Bronchial epithelial cell (primary cell): ENCODE measurements at regions not wholly inside any gene's neighbourhood (a gene's known extent, or its start where the extent isn't known, plus 50 kb on each side); places are given as distances from the start of the nearest gene placed in this dataset.

Experiments used
- DNase-seq: peaks from one replicate; pipeline ENCODE4 v3.0.0-alpha.2; 2010; ENCODE audit warnings: low read depth
- FAIRE-seq: peaks from 2 replicates; lab custom pipeline; 2011; peaks lifted over from hg19 to GRCh38; lab: Jason Lieb, UNC
- H3K27me3 ChIP-seq: 2 replicates; pipeline ENCODE4 v1.5.1; 2011; ENCODE audit warnings: low read length; ENCODE audit not compliant: control insufficient read depth, insufficient read depth
- H3K36me3 ChIP-seq: 2 replicates; pipeline ENCODE4 v1.5.1; 2011; ENCODE audit warnings: low read length; ENCODE audit not compliant: control insufficient read depth, insufficient read depth
- H3K4me3 ChIP-seq: 2 replicates; pipeline ENCODE4 v1.5.1; 2011; ENCODE audit warnings: mild to moderate bottlenecking, low read depth, low read length, control low read depth
- CTCF ChIP-seq: IDR thresholded peaks from 2 replicates; pipeline ENCODE4 v1.5.1; 2011; ENCODE audit warnings: mild to moderate bottlenecking, moderate library complexity, low read length, control low read depth, inconsistent platforms; ENCODE audit not compliant: insufficient read depth, severe bottlenecking

- no peaks in the 10 kb centered on the region for H3K27me3 ChIP-seq
- FAIRE-seq = no peak
- H3K36me3 ChIP-seq = no peaks in the 10 kb centered on the region
- no peak for TF ChIP-seq CTCF
- no peak for DNase-seq
- H3K4me3 ChIP-seq = no peak overlapping the region
These were observed 399.1 kb downstream of the GXYLT1 start for GRCh38 chr12:41745593-41745992.

- Histone ChIP-seq H3K4me3 (no peak overlapping the region), H3K36me3 (no peaks in the 10 kb centered on the region), H3K27me3 (no peaks in the 10 kb centered on the region)
- no peak for TF ChIP-seq CTCF
- FAIRE-seq = no peak
- DNase-seq = peak; percentile 67
These were observed 400.8 kb downstream of the GXYLT1 start for GRCh38 chr12:41743835-41744234.

- H3K4me3 ChIP-seq = no peak overlapping the region
- no peaks in the 10 kb centered on the region for H3K36me3 ChIP-seq
- no peaks in the 10 kb centered on the region for H3K27me3 ChIP-seq
- DNase-seq = peak; percentile 51
- no peak for FAIRE-seq
- TF ChIP-seq CTCF = no peak
These were observed 405.6 kb downstream of the GXYLT1 start for GRCh38 chr12:41739066-41739465.

GRCh38 chr12:41737423-41737822 is 407.3 kb downstream of the GXYLT1 start:
- no peak for TF ChIP-seq CTCF
- H3K36me3 ChIP-seq = no peaks in the 10 kb centered on the region
- no peak for DNase-seq
- H3K4me3 ChIP-seq = no peak overlapping the region
- no peaks in the 10 kb centered on the region for H3K27me3 ChIP-seq
- no peak for FAIRE-seq

GRCh38 chr12:41736436-41736835 is 408.2 kb downstream of the GXYLT1 start:
- Histone ChIP-seq H3K36me3 (no peaks in the 10 kb centered on the region), H3K4me3 (no peak overlapping the region), H3K27me3 (no peaks in the 10 kb centered on the region)
- no peak for DNase-seq
- no peak for FAIRE-seq
- no peak for TF ChIP-seq CTCF

- H3K27me3 ChIP-seq = no peaks in the 10 kb centered on the region
- FAIRE-seq = no peak
These were observed 413.0 kb downstream of the GXYLT1 start for GRCh38 chr12:41731691-41732090.

More at GRCh38 chr12:41731691-41732090, 413.0 kb downstream of the GXYLT1 start:
- no peak for DNase-seq
- H3K36me3 ChIP-seq = no peaks in the 10 kb centered on the region
- no peak for TF ChIP-seq CTCF
- no peak overlapping the region for H3K4me3 ChIP-seq
